Kidney (tissue), 13 donors: ENCODE measurements at regions not wholly inside any gene's neighbourhood (a gene's known extent, or its start where the extent isn't known, plus 50 kb on each side); places are given as distances from the start of the nearest gene placed in this dataset.

Experiments
- DNase-seq, 5 donors: peaks; one replicate each; pipeline ENCODE4 v3.0.0-alpha.2; 2013 to 2020
- FAIRE-seq: peaks from 2 replicates; lab custom pipeline; 2012; peaks lifted over from hg19 to GRCh38; lab: Jason Lieb, UNC
- H3K27ac ChIP-seq, 2 donors: one replicate each; pipeline ENCODE4 v1.7.0; 2013; ENCODE audit warnings: low read depth in 2 of 2, low read length in 2 of 2, inconsistent platforms in 1 of 2
- H3K27me3 ChIP-seq: one replicate; pipeline ENCODE4 v1.7.1; 2013; ENCODE audit warnings: low read length, inconsistent platforms; ENCODE audit not compliant: control insufficient read depth, insufficient read depth
- H3K36me3 ChIP-seq, 3 donors: one replicate each; pipeline versions ENCODE4 v1.7.0 to v1.7.1; 2013; ENCODE audit warnings: low read length in 3 of 3, control low read depth in 1 of 3, inconsistent platforms in 1 of 3; ENCODE audit not compliant: insufficient read depth in 3 of 3, control insufficient read depth in 2 of 3
- H3K4me1 ChIP-seq, 3 donors: one replicate each; pipeline versions ENCODE4 v1.7.0 to v1.7.1; 2013; ENCODE audit warnings: low read length in 3 of 3, inconsistent platforms in 1 of 3, low read depth in 1 of 3; ENCODE audit not compliant: control insufficient read depth in 2 of 3, insufficient read depth in 2 of 3
- H3K4me3 ChIP-seq, 3 donors: one replicate each; pipeline versions ENCODE4 v1.7.0 to v1.8.1; 2013; ENCODE audit warnings: low read length in 3 of 3, control low read depth in 1 of 3, inconsistent platforms in 1 of 3
- H3K9ac ChIP-seq, 3 donors: one replicate each; pipeline versions ENCODE4 v1.7.0 to v1.7.1; 2013; ENCODE audit warnings: low read length in 3 of 3, control low read depth in 1 of 3, inconsistent platforms in 1 of 3
- H3K9me3 ChIP-seq, 3 donors: one replicate each; pipeline versions ENCODE4 v1.7.0 to v1.7.1; 2013; ENCODE audit warnings: low read length in 3 of 3, control low read depth in 1 of 3, inconsistent platforms in 1 of 3; ENCODE audit not compliant: control insufficient read depth in 2 of 3, insufficient read depth in 1 of 3
- CTCF ChIP-seq: IDR thresholded peaks from 3 replicates; pipeline ENCODE4 v1.5.1; 2012; ENCODE audit warnings: mild to moderate bottlenecking, moderate library complexity, borderline replicate concordance; ENCODE audit not compliant: insufficient read depth; ENCODE audit errors: extremely low read depth
- intact Hi-C: fragments of 100-400 bp; cut with DNase I; formaldehyde crosslinking; loops from one replicate; pipeline ENCODE4 v1.11.1; 2022
- donor health status: control.
- donor health status: control.
- donor health status: control.
- donor health status: control.
- donor health status: control.
- donor health status: DM: yes; HTN: yes; CAD: no.
- donor health status: Normal renal cell carcinoma (clear cell type).

GRCh38 chr2:207260947-207261346 is 95.2 kb upstream of the KLF7 start:
- H3K27me3 ChIP-seq, result no peaks in the 10 kb centered on the region
- H3K4me1 ChIP-seq, result peaks cover 0 to 22% (median 19%) of the 10 kb centered on the region in 3 donors
- H3K27ac ChIP-seq, result no peak overlapping the region
- H3K9me3 ChIP-seq, result no peaks in the 10 kb centered on the region
- no peak overlapping the region for H3K9ac ChIP-seq
- DNase-seq (no peak), FAIRE-seq (no peak)
- H3K36me3 ChIP-seq, result no peaks in the 10 kb centered on the region
- no peak overlapping the region for H3K4me3 ChIP-seq
- intact Hi-C loops, result no loop called here
- no peak for TF ChIP-seq CTCF

GRCh38 chr2:207264310-207264709 is 98.6 kb upstream of the KLF7 start:
- Histone ChIP-seq H3K27me3 (no peaks in the 10 kb centered on the region), H3K27ac (no peak overlapping the region), H3K4me3 (no peak overlapping the region), H3K36me3 (no peaks in the 10 kb centered on the region), H3K9me3 (no peaks in the 10 kb centered on the region), H3K4me1 (peaks cover 0 to 5% (median 4%) of the 10 kb centered on the region in 3 donors), H3K9ac (no peak overlapping the region)
- intact Hi-C loops, result no loop called here
- TF ChIP-seq CTCF, result no peak
- FAIRE-seq (no peak), DNase-seq (no peak)

- H3K9ac ChIP-seq, result no peak overlapping the region
- no peak for TF ChIP-seq CTCF
- FAIRE-seq (no peak), DNase-seq (no peak)
- H3K4me3 ChIP-seq, result no peak overlapping the region
- intact Hi-C loops, result no loop called here
- no peak overlapping the region for H3K27ac ChIP-seq
- H3K9me3 ChIP-seq, result no peaks in the 10 kb centered on the region
- H3K4me1 ChIP-seq, result no peaks in the 10 kb centered on the region
- H3K27me3 ChIP-seq, result no peaks in the 10 kb centered on the region
- no peaks in the 10 kb centered on the region for H3K36me3 ChIP-seq
Observed at GRCh38 chr2:207265332-207265731, 99.6 kb upstream of the KLF7 start.

GRCh38 chr2:207265869-207266268 is 100.1 kb upstream of the KLF7 start:
- Histone ChIP-seq H3K27me3 (no peaks in the 10 kb centered on the region), H3K9ac (no peak overlapping the region), H3K9me3 (no peaks in the 10 kb centered on the region), H3K4me1 (no peaks in the 10 kb centered on the region), H3K4me3 (no peak overlapping the region), H3K36me3 (no peaks in the 10 kb centered on the region), H3K27ac (no peak overlapping the region)
- FAIRE-seq, result no peak
- DNase-seq, result no peak
- TF ChIP-seq CTCF, result no peak
- intact Hi-C loops, result no loop called here
